Kidney glomerular epithelial cell (primary cell): ENCODE measurements at regions not wholly inside any gene's neighbourhood (a gene's known extent, or its start where the extent isn't known, plus 50 kb on each side); places are given as distances from the start of the nearest gene placed in this dataset.
"Not testable (repeated sequence)": the region's sequence is repeated elsewhere in the genome, so short reads cannot be mapped to it uniquely, and the experiment has no call there.

Experiments
- DNase-seq: peaks from one replicate; lab custom pipeline; 2025; lab: John Stamatoyannopoulos, UW

DNA sequence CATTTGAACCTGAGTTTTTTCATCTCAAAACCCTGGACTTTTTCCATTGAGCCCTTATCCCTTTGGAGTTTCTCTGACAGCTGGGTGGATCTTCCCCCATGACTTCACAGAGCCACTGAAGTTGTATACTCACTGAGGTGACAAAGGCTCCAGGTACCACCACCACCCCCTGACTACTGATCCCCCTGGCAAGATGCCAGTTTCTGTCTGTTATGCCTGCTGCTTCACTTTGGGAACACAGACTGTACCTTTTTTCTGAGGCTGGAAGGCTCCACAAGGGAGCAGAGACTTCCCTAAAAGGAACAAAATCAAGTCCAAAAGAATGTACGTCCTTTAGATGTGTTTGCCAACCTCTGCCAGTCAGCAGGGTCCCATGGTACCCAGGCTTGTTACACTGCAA, 160.3 kb upstream of the JADE1 start:
- DNase-seq = no peak

DNA sequence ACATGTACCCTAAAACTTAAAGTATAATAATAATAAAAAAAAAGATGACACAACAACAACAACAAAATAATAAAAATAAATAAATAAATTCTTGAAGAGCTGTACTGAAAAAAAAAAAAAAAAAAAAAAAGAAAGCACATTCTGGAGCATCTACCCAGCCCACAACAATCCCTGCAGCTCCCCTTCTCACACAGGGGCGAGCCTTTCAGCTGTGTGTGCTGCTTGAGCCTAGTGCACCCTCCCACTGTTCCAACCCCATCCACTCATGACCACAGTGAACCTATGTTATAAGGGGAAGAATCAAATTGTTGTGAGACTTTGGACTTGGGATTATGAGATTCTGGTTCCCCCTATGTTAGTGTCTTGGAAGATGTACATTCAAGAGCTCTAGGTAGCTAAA, 161.5 kb upstream of the JADE1 start:
- no peak for DNase-seq

GRCh38 chr4:128646893-128647292, 162.6 kb upstream of the JADE1 start:
- not testable (repeated sequence) for DNase-seq

GRCh38 chr4:128644693-128645654, 164.5 kb upstream of the JADE1 start:
- DNase-seq = not testable (repeated sequence)

DNA sequence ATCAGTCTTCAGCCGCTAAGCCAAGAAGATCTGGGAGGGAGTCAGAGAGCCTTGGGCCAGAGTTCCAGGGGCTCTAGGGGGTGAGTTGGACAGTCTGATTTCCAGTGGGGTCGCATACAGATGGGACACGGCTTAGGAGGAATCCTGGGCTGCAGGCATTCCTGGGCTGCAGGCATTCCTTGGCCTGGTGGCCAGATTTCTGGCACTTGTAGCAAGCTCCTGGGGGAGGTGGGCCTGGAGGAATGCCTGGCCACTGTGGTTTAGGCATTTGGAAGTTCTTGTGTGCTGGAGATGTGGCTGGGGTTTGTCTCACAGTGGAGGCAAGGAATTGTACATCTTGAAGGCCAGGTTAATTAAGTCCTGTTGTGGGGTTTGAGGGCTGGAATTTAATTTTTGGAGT, 165.4 kb upstream of the JADE1 start:
- DNase-seq = not testable (repeated sequence)

- not testable (repeated sequence) for DNase-seq
Measured at GRCh38 chr4:128641566-128641965, 167.9 kb upstream of the JADE1 start.

DNA sequence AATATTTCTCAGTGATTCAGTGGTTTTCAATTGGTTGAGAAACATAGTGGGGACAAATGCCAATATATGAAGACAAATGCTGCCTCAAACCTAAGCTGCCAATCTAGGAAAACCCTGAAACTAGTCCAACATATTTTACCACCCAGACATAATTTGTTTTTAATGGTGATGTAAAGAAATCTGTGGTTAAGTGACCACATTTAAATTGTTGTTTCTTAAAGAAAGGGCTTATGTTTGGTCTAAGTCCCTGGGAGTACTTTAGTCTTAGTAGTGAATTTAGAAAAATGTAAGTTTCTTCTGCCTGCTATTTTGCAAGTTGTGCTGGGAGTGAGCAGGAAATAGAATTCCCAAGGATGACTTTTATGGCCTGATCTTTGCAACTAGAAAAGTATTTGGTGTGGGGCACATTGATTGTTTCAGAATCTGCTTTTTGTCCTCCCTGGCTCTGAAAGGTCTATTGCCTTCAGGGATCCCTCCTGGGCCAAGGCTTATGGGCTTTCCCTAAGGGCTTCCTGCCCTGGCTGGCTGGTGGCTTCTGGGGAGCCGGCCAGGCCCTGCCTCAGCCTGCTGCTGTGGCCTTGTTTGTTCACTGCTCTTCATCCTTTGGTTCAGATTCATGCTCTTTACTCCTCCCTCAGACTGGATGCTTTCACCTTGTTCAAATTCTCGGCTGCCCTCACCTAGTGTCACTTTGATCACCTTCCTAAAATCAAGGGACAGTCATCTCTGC, 169.8 kb upstream of the JADE1 start:
- DNase-seq = no peak

- DNase-seq = no peak
Measured at GRCh38 chr4:128636906-128637305, 172.6 kb upstream of the JADE1 start.

DNA sequence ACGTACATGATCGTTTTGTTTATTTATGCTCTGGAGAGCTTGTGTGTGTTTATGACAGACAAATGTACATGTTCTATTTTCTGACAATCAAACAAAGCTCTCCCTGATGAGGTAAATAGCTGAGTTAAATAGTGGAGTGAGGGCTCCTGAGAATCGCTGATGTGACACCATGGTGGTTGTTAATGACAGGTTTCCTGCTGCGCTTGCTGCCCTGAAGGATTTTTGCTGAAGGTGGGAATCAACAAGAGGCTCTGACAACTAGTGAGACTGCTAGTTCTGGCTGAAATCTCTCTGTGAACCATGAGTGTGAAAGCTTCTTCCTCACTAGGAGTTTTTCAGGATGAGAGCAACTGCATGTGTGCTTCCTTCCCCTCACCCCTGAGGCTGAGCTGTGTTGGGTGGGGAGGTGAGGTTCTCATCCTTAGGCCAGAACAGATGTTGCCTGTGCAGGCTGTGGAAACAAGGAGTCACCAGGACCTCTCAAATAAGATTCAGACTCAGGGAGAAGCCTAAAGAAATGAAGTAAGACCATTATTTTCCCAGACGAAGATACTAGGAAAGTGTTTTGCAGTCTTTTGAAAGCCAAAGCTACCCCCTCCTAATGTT, 173.4 kb upstream of the JADE1 start:
- no peak for DNase-seq

DNA sequence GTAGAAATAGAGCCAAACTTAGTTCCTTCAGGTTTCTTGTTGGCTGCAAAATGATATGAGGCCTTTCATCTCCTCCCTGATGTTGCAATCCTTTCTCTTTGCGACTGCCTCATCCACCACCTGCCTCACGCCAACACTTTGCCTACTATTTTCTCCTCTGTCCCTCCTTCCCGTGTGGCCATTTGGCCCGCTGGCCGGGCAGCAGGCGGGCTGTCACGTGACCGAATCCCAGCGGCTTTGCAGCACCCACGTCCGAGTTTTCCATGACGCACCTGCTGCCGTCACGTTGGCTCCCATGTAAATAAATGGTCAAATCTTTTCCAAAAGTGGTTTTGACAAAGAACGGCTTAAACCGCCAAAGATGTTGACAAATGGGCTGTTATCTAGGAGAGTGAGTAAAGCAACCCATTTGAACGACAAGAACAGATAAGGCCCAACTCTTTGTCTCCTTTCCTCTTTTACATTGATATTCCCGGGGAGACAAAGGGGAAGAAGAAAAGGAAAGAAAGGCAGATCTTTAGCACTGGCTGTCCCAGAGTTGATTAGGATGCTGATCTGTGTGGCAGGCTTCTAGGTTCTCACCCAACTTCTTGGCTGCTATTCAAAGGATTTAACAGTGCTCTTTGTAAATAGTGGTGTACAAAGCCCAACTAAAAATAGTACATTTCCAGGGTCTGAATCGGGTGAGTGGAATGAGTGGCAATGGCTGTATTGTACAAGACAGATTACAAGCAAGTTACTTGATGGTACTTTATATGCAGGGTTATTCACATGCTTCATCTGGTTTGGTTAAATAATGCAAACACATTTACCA, 174.2 kb upstream of the JADE1 start:
- no peak for DNase-seq

GRCh38 chr4:128633067-128633466, 176.4 kb upstream of the JADE1 start:
- DNase-seq = no peak

GRCh38 chr4:128630871-128631270, 178.6 kb upstream of the JADE1 start:
- no peak for DNase-seq

GRCh38 chr4:128623508-128624215, 185.8 kb upstream of the JADE1 start:
- DNase-seq = no peak

DNA sequence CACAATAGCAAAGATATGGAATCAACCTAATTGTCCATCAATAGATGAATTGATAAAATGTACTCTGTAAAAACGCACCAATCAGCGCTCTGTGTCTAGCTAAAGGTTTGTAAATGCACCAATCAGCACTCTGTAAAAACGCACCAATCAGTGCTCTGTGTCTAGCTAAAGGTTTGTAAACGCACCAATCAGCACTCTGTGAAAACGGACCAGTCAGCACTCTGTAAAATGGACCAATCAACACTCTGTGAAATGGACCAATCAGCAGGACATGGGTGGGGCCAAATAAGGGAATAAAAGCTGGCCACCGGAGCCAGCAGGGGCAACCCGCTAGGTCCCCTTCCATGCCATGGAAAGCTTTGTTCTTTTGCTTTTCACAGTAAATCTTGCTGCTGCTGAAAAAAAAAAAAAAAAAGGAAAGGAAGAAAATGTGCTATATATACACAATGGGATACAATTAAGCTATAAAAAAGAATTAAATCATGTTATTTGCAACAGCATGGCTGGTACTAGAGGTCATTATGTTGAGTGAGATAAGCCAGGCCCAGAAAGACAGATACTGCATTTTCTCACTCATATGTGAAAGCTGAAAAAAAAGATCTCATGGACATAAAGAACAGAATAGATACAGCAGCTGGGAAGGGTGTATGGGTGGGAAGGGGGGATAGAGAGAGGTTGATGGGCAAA, 189.1 kb upstream of the JADE1 start:
- DNase-seq = not testable (repeated sequence)

- DNase-seq = no peak
Measured at GRCh38 chr4:128615197-128615596, 194.3 kb upstream of the JADE1 start.

GRCh38 chr4:128608006-128608405, 201.5 kb upstream of the JADE1 start:
- DNase-seq = no peak

GRCh38 chr4:128606173-128606572, 203.3 kb upstream of the JADE1 start:
- DNase-seq = peak; percentile 52

DNA sequence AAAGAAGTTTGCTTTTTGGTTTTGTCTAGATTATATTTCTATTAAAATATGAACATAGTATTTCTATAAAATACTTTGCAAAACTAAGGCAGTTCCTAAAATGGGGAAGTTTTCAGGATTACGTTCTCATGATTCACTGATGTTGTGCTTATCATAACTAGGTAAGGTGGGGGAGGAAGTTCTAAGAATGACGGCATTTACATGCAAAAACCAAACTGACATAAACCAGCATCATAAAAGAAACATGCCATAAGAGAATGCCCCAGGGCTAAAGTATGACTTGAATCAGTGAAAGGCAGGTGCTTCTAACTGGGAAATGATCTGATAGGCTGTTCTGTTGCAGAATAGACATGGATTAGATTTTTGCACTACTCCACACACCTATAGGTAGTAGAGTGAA, 204.7 kb upstream of the JADE1 start:
- peak; percentile 35 for DNase-seq

GRCh38 chr4:128604204-128604603, 205.3 kb upstream of the JADE1 start:
- no peak for DNase-seq

- no peak for DNase-seq
Measured at GRCh38 chr4:128603081-128603480, 206.4 kb upstream of the JADE1 start.
